Stimulated activated CD4-positive, alpha-beta T cell treated with anti-CD3 and anti-CD28 coated beads, Interleukin-4, amount 100 ng/mL, for 24 hours (primary cell): ENCODE measurements at regions not wholly inside any gene's neighbourhood (a gene's known extent, or its start where the extent isn't known, plus 50 kb on each side); places are given as distances from the start of the nearest gene placed in this dataset.
A peak's percentile ranks its signal among the peaks of the same experiment; 100 is the strongest.

Source experiments
- DNase-seq: peaks from one replicate; pipeline ENCODE4 v3.0.0-alpha.2; 2020

DNA sequence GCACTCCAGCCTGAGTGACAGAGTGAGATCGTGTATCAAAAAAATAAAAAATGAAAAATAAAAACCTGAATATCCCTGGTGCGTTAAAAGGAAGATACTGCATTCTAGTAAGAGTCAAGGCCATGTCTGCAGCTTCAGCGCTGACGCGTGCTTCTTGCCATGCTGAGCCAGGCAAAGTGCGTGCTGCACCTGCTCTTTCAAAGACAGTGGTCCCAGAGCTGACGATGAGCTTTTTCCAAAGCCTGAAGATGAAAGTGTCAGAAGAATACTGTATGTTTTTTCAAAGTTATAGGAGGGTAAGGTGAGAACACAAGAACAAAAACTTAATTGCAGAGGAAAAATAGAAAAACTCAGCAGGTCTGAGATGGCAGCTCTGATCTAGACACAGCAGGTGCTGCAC is 115.1 kb downstream of the RNASET2 start:
- DNase-seq, result no peak

DNA sequence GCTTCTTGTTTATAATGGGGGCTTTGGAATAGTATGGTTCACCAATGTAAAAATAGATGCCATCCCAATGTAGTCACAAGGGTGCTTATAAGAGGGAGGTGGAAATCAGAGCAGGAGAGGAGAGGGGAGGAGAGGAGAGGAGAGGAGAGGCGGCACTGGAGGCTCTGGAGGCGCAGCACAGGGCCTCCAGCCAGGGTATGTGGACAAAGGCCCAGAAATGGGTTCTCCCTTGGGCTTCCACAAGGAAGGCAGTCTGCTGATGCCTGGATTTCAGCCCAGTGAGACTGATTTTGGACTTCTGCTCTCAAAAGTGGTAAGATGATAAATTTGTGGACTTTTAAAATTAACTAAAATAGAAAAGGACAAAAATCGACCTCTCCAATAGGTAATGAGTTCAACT is 116.8 kb downstream of the RNASET2 start:
- DNase-seq, result no peak

DNA sequence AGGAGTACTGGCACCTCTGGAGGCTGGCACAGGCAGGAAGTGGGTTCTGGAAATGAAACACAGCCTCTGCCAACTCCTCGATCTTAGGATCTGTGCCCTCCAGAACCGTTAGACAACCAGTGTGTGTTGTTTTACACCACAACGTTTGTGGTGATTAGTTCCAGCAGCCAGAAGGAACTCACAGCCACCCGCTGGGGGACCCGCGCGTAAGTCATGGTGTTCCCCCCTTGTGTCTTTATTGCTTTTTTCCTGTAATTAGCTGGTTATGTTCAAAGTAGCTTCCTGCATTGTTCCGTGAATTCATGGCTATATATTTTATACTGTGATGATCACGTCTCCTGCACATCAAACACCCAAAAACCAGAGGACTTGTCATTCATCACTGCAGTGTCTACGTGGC is 117.4 kb downstream of the RNASET2 start:
- no peak for DNase-seq

DNA sequence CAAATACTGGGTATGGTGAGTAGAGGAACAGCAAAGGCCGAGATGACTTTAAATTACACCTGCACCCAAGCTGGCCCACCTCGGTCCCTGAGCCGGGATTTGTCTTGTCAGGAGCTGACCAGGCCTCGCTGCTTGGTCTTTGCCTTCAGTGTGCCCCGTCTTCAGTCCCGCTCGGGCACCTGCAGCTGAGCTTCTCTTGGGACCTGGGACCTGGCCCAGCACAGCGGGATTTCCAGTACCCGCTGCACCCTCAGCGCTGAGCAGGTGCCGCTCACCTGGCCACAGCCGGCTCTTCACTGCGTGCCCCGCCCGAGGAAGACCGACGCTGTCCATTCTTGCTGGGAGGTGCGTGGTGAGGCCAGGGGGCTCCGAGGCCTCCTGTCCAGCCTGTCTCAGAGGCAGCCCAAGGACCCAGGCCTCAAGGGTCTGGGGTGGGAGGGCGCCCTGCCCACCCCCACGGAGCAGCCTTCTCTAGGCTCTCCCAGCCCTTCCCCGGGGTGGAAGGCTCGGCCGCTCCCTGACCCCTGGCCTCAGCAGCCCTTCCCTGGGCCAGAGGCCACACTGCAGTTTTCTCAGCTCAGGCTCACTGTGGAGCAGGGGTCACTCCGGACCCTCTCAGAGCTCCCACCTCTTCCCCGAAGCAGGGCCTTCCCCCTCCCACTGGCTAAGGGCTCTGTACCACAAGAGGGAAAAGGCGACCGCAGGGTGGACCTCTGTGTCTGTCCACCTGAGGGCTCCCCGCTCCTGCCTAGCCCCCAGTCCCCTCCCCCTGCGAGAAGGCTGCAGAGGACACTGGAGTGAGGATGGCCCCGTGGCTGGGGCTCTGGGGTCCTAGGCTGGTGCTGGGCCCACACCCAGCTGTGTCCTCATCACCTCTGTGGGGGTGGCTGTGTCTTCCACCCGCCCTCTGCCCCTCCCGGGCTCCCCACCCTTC is 119.3 kb downstream of the RNASET2 start:
- no peak for DNase-seq

DNA sequence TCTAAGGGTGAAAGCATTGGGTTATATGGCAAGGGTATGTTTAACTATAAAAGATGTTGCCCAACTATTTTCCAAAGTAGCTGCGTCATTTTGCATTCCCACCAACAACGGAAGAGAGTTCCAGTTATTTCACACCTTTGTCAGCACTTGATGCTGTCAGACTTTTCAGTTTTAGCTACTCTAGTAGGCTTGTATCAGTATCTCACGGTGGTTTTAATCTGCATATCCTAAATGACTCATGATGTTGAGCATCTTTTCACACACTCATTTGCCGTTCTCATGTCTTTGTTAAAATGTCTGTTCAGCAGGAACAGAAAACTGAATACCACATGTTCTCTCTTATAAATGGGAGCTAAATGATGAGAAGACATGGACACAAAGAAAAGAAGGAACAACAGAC is 122.3 kb downstream of the RNASET2 start:
- no peak for DNase-seq

DNA sequence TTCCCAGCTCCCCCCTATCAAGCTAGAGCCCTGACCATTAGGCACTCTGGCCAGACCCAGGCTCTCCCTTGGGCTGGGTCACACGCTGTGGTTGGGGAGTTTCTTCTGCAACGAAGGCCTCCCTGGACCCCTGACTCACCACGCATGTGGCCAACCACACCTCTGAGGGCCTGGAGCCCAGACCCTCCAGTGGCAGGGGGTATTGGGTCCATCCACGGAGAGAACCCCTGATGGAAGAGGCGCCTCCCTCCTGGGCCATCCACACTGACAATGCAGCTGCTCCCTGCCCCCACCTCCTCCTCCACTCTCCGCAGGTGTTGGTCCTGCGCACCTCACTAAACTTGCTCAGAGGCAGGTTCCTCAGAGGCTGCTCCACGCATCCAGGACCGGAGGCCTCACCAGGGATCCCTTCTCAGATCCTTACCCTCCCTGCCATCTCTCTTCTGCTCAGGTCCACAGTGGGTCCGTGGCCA is 125.4 kb downstream of the RNASET2 start:
- no peak for DNase-seq

DNA sequence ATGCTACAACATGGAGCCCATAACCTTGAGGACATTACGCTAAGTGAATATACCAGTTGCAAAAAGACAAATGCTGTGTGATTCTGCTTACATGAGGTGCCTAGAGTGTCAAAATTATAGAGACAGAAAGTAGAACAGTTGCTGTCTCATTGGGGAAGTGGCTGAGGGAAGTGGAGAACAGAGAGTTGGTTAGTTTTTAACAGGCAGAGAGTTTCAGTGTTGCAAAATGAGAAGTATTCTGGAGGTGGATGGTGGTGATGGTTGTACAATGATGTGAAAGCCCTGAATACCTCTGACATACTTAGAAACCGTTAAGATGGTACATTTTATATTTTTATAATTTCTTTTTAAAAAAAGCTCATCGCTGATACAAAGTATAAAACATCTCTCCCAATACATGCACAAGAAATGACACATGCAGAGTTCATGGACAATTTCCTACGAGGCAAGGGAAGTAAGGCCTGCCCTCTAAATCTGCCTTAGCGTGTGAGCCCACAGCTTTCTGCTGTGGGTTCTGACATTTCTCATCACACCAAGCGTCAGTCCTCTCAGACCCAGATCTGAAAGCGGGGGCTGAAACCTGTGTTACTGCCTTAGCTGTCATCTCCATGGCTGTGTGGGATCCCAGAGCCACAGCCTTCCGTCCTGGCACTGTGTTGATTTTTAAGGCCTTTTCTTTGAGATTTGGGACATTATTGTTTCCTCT is 126.0 kb downstream of the RNASET2 start:
- peak; percentile 42 for DNase-seq

DNA sequence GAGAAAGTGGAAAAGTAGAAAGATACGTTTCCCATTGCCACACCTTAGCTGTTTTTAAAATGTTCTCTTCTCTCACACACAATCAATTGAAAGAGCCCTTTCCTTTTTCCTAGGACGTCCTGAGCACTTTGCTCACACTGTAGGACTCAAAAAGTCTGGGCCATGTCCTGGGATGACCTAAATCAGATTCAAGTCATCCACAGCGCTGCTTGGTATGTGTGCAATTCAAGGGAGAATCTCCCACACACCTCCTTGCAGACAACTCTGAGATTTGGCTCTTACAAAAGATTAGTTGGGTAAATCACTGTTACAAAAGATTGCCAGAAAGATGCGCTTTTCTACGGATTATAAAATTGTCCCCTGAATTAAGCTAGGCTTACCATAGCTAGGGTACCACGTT is 130.1 kb downstream of the RNASET2 start:
- DNase-seq, result no peak

DNA sequence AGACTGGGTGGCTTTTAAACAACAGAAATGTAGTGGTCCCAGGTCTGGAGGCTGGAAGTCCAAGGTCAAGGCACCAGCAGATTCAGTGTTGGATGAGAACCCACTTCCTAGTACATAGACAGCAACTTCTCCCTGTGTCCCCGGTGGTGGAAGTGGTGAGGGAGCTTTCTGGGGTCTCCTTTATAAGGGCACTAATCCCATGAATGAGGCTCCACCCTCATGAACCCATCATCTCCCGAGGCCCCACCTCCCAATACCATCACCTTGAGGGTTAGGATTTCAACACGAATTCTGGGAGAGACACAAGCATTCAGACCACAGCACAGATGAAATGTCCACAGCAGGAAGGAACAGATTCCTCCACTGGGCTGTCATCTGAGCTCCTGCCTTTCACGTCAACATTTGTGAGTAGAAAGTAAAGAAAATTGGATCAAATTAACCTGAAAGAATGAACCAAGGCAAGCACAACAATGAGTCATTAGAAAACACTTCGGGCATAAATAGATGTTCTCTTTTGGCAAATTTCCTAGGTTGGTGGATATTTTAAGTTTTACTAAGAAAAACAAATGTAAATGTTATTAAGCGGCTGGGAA is 130.7 kb downstream of the RNASET2 start:
- DNase-seq, result no peak

DNA sequence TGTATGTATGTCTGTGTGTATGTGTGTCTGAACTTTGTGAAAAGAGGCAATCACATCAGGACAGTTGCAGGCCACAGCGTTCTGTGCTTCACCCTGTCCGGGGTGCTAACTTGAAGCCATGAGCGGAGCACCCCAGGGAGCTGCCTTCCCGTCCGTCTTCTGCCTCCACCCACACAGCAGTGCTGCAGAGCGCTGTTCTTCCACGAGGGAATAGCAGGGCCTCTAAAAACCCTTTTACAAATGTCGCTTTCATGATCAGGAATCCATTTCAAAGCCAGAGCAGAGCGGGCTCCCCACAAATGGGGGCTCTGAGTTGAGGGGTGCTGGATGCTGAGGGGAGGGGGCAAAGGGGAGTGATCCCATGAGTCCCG is 131.5 kb downstream of the RNASET2 start:
- no peak for DNase-seq

DNA sequence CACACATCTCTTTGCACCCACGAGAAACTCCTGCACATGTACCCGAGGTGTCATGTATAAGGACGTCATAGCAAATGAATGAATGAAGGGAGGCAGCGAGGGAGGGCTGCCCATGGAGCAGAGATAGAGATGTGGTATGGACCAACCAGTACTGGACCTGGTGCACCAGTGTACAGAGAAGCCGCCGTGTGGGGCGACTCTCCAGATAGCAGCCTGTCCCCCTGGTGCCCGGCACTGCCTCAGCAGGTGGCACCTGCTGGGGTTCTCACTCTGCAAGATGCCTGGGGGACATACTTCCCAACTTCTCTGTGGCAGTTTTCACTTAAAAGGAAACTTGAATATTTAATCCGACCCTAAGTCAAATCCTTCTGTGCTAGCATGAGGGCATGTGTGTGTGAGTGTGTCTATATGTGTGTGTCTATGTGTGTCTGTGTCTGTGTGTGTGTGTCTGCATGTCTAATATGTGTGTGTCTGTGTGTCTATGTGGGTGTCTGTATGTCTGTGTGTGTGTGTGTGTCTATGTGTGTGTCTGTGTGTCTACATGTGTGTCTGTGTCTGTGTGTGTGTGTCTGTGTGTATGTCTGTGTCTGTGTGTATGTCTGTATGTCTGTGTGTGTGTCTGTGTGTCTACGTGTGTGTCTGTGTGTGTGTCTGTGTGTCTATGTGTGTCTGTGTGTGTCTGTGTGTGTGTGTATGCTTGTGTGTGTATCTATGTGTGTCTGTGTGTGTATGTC is 132.0 kb downstream of the RNASET2 start:
- no peak for DNase-seq

DNA sequence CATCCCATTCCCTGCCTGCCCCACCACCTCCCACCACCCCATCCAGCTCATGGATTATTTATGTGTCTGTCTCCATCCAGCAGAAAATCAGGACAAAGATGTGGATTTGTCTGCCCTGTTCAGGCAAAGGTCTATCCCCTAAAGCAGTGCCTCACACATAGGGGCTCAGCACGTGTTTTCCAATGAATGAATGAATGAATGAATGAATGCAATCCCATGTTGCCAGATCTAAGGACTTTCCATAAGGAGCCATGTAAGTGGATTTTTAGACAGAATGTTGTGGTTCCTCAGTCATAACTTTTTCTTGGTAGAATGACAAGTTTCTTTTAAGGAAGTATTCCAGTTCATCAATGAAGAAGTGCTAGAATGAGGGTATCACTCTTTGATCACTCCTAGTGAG is 133.7 kb downstream of the RNASET2 start:
- DNase-seq, result no peak

DNA sequence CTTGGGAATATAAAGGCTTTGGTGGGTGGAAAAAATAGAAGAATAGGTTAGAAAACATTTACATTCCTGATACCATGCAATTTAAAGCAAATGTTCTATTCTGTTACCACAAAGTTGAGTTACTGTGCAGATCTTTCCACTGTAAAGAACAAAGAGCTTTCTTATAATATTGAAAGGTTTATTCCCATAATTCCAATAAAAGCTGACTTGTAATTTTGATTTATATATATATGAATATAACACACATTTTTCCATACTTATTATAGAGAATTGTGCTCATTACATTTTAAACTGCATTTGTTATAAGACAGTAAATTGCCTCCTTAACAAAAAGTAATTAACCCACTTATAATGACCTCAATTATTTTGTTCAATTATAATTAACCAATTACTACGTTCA is 135.9 kb downstream of the RNASET2 start:
- DNase-seq, result no peak

DNA sequence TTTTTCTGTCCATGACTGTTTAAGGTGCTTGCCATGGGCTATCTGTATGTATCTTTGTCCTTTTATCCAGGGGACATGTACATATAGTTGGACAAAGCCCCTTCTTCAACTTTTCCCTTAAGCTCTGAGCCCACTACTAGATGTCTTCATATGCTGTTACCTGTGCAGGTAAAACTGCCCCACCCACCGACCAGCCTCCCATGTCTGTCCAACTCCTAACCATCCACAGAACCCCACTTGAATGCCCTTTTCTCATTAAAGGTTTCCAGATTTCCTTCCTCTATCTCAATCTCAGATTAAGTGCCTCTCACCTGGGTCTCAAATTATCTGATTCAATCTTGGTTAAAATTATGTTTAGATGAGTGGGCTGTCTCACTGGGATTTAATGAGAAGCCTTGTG is 136.3 kb downstream of the RNASET2 start:
- no peak for DNase-seq

DNA sequence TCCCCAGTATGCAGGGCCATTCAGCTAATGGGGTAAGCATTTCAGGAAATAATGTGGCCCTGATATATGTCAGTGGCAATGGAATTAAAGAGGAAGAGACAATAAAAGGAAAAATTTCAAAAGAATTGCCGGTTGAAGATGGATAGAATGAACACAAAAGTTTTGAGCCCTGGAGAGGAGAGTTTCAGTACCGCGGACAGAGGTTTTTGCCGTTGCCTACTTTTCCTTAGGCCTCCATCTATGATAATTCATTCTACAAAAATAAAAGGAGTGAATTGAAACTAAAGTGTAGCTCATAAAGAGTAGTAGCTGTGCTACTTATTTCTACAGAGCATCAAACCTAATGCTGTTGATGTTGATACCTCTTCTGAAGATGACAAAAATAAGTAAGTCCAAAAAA is 140.7 kb downstream of the RNASET2 start:
- no peak for DNase-seq

DNA sequence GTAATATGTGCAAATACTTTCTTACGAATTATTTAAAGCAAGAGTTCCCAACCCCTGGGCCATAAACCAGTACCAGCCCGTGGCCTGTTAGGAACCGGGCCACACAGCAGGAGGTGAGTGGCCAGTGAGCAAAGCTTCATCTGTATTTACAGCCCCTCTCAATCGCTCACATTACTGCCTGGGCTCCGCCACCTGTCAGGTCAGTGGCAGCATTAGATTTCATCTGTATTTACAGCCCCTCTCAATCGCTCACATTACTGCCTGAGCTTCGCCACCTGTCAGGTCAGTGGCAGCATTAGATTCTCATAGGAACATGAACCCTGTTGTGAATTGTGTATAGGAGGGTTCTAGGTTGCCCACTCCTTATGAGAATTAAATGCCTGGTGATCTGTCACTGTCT is 142.0 kb downstream of the RNASET2 start:
- DNase-seq, result no peak

DNA sequence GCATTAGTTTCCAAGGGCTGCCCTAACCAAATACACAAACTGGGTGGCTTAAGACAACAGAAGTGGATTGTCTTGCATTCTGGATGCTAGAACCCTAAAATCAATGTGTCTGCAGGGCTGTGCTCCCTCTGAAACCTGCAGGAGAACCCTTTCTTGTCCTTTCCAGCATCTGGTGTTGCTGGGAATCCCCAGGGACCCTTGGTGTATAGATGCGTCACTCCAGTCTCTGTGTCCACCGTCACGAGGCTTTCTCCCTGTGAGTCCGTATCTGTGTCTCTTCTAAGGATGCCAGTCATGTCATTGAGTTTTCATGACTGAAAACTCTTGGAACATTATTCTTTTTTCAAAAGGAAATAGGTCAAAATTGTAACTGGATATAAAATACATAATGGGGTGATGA is 142.9 kb downstream of the RNASET2 start:
- no peak for DNase-seq

DNA sequence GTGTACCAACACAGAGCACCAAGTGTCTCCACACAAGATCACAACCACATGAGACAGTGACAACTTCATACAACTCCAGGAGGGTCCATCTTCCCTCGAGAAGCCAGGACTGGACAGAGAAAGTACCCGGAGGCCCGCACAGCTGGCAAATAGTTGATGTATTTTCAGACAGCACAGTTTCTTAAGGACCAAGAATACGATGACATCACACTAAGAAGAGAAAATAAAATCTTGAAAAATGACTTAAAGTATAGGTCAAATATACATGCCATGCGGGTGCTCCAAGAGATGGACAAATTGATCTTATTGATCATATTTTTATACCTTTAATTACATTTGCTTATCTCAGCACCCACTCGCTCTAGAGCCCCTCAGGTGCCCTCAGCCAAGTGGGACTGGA is 145.5 kb downstream of the RNASET2 start:
- DNase-seq, result no peak

DNA sequence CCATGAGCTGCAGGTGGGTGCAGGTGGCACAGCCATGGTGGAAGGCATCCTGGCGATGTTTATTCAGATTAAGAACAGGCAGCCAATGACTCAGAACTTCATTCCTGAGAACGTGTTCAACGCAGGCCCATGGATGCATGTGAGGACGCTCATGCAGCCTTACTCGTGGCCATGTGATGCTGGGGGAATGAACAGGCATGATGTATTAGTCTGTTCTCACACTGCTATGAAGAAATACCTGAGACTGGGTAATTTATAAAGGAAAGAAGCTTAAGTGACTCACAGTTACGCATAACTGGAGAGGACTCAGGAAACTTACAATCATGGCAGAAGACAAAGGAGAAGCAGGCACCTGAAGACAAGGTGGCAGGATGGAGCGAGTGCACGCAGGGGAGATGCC is 146.6 kb downstream of the RNASET2 start:
- no peak for DNase-seq

DNA sequence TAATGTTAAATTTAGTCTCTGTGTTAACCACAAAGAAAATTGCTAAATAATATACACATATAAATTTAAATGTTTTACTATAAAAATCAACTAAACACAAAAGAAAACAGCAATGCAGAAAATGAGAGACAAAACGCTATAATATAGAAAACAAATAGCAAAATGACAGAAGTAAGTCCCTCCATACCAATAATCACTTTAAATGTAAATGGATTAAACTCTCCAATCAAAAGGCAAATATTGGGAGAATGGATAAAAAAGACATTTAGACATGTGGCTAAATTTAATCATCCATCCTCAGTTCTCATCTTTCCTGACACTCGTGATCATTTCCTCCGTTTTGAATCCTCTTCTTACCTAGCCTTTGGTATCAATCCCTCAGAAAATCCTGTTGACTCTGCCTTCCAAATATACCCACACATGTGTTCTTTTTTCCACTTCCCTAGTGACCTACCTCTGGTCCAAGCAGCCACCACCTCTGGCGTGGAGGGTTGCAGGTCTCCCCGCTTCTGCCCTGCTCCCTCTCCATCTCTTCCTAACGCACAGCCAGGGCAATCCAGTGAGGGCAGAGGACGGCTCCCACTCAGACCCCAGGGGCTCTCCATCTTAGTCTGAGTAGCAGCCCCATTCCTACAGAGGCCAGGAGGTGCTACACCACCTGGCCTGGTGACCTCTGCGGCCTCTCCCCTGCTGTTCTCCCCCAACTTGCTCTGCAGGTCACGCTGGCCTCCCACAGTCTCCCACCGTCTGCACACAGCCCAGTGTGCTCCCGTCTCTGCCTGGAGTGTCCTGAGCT is 149.2 kb downstream of the RNASET2 start:
- no peak for DNase-seq

DNA sequence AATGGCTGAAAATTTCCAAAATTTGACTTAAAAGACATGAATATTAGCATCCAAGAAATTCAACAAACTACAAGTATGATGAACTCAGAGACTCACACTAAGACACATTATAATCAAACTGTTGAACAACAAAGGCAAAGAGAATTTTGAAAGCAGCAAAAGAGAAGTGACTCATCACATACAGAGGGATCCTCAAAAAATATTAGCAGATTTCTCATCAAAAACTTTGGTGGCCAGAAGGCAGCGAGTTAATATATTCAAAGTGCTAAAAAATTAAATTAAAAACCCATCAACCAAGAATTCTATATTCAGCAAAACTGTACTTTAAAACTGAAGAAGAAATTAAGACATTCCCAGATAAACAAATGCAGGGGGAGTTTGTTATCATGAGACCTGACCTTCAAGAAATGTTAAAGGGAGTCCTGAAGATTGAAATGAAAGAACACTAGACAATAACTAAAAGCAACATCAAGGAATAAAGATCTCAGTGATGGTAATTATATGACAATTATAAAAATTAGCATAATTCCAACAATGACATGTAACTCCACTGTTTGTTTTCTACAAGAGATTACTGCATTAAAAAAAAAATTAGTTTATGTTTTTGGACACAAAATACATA is 150.0 kb downstream of the RNASET2 start:
- no peak for DNase-seq

DNA sequence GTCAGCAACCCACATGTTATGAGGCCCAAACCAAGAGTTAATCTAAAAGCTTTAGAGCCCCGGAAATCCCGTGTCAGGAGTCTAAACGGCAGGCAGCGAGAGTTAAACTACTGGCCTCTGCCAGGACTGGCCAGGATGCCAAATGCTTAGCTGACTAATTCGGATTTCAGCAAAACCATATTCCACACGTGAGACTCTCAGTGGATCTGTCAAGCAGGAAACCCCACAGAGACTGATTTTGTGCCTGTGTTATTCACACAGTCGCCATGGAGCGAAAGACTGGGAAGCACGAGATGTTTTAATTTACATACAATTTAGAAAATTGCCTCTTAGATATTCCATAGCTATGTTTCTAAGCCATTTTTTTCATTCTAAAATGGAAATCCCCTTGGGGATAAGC is 152.9 kb downstream of the RNASET2 start:
- no peak for DNase-seq
